HCT116 (cell line): ENCODE measurements at regions not wholly inside any gene's neighbourhood (a gene's known extent, or its start where the extent isn't known, plus 50 kb on each side); places are given as distances from the start of the nearest gene placed in this dataset.

ENCODE experiments used
- ATAC-seq: fragments of 200-7000 bp; cut with Tn5 transposase; 2 replicates; pipeline ENCODE4 v1.9.1; 2020; ENCODE audit warnings: mild to moderate bottlenecking, moderate library complexity
- BruUV-seq: library from RNA; stranded (reverse); fragments of 400-500 nt; replicated peaks from 2 replicates; lab custom pipeline; 2021; lab: Mats Ljungman, UMichigan
- CTCF ChIA-PET: fragments of 300-600 bp; sonication (Branson Sonifier 250); formaldehyde crosslinking; loops from one replicate; lab custom pipeline; 2021; ENCODE audit warnings: antibody characterized with exemption; lab: Charles Lee
- POLR2A ChIA-PET: fragments of 300-600, 350-600 bp; sonication (Branson Sonifier 250); formaldehyde crosslinking; loops from one replicate; lab custom pipeline; 2021; ENCODE audit warnings: antibody characterized with exemption; lab: Charles Lee
- RAD21 ChIA-PET, 2 experiments: fragments of 300-600 bp; sonication (Branson Sonifier 250); formaldehyde crosslinking; loops; one replicate each; lab custom pipeline; 2023; ENCODE audit warnings: low total read pairs in 2 of 2; ENCODE audit not compliant: uncharacterized antibody in 2 of 2, unreplicated experiment in 2 of 2, low non-redundant PET in 1 of 2; lab: Charles Lee
- DNase-seq: peaks from one replicate; pipeline ENCODE4 v3.0.0-alpha.2; 2010; ENCODE audit warnings: low read depth, low spot score
- H2AFZ ChIP-seq: fragments of 200-600 bp; shearing (Covaris generic), sonication (generic); 2 replicates; pipeline ENCODE4 v1.6.1; 2017; ENCODE audit warnings: low read depth, mixed run types, mixed read lengths, antibody characterized with exemption, low read length; ENCODE audit not compliant: poor library complexity, severe bottlenecking
- H3K27ac ChIP-seq: 2 replicates; pipeline ENCODE4 v1.5.1; 2012; ENCODE audit warnings: low read depth, low read length
- H3K27me3 ChIP-seq: fragments of 200-600 bp; sonication (generic); 2 replicates; pipeline ENCODE4 v1.6.1; 2016; ENCODE audit warnings: mixed run types, low read length, mixed read lengths; ENCODE audit not compliant: insufficient read depth
- H3K36me3 ChIP-seq, 2 experiments: fragments of 200-500 bp in 1 of 2; fragments of 200-600 bp in 1 of 2; sonication (Bioruptor generic) in 1 of 2; sonication (generic) in 1 of 2; 2 replicates each; pipeline versions ENCODE4 v1.5.1 to v1.6.1; 2014 to 2016; ENCODE audit warnings: low read length in 2 of 2, inconsistent platforms in 1 of 2, mixed read lengths in 1 of 2, mixed run types in 1 of 2; ENCODE audit not compliant: insufficient read depth in 2 of 2, control insufficient read depth in 1 of 2
- H3K4me1 ChIP-seq, 2 experiments: fragments of 200-600 bp in 1 of 2; sonication (generic) in 1 of 2; 2 replicates each; pipeline versions ENCODE4 v1.5.1 to v1.6.1; 2012 to 2017; ENCODE audit warnings: low read length in 2 of 2, inconsistent platforms in 1 of 2, mild to moderate bottlenecking in 1 of 2, mixed read lengths in 1 of 2, mixed run types in 1 of 2, moderate library complexity in 1 of 2; ENCODE audit not compliant: insufficient read depth in 2 of 2, control insufficient read depth in 1 of 2
- H3K4me2 ChIP-seq: fragments of 200-600 bp; sonication (generic); 2 replicates; pipeline ENCODE4 v1.6.1; 2017; ENCODE audit warnings: mixed run types, low read length, mixed read lengths
- H3K4me3 ChIP-seq, 2 experiments: fragments of 200-600 bp in 1 of 2; sonication (generic) in 1 of 2; replicated peaks in 1 of 2; 2 replicates each; pipeline ENCODE4 v1.5.1; 2011 to 2016; ENCODE audit warnings: low read length in 2 of 2, control low read depth in 1 of 2, low read depth in 1 of 2, mild to moderate bottlenecking in 1 of 2, mixed read lengths in 1 of 2, mixed run types in 1 of 2
- H3K79me2 ChIP-seq: fragments of 200-600 bp; sonication (generic); 2 replicates; pipeline ENCODE4 v1.6.1; 2017; ENCODE audit warnings: mild to moderate bottlenecking, mixed run types, low read length, moderate library complexity, mixed read lengths; ENCODE audit not compliant: insufficient read depth
- H3K9ac ChIP-seq: fragments of 200-600 bp; sonication (generic); 2 replicates; pipeline ENCODE4 v1.6.1; 2016; ENCODE audit warnings: low read length, mixed read lengths
- H3K9me2 ChIP-seq: fragments of 200-600 bp; sonication (generic), shearing (Covaris generic); 2 replicates; pipeline ENCODE4 v1.6.1; 2017; ENCODE audit warnings: mixed run types, mild to moderate bottlenecking, moderate library complexity; ENCODE audit not compliant: insufficient read depth
- H3K9me3 ChIP-seq, 2 experiments: fragments of 200-500 bp in 1 of 2; fragments of 200-600 bp in 1 of 2; sonication (Bioruptor generic) in 1 of 2; sonication (generic) in 1 of 2; 2 replicates each; pipeline ENCODE4 v1.6.1; 2014 to 2017; ENCODE audit warnings: low read length in 2 of 2, mixed read lengths in 2 of 2, inconsistent platforms in 1 of 2, low read depth in 1 of 2, mild to moderate bottlenecking in 1 of 2, mixed run types in 1 of 2, moderate library complexity in 1 of 2; ENCODE audit not compliant: control insufficient read depth in 1 of 2, insufficient read depth in 1 of 2
- H4K20me1 ChIP-seq: fragments of 200-600 bp; sonication (generic), shearing (Covaris generic); 2 replicates; pipeline ENCODE4 v1.6.1; 2017; ENCODE audit warnings: mixed run types, mild to moderate bottlenecking, moderate library complexity; ENCODE audit not compliant: insufficient read depth
- EZH2 ChIP-seq: fragments of 200-600 bp; sonication (generic); IDR thresholded peaks from 2 replicates; pipeline ENCODE4 v1.6.1; 2017; ENCODE audit warnings: antibody characterized with exemption, mixed run types
- RAD21 ChIP-seq: IDR thresholded peaks from 2 replicates; pipeline ENCODE4 v1.6.1; 2012; ENCODE audit warnings: low read depth, mild to moderate bottlenecking
- ZNF274 ChIP-seq: fragments of 200-500 bp; sonication (Bioruptor generic); IDR thresholded peaks from 2 replicates; pipeline ENCODE4 v1.6.1; 2014; ENCODE audit warnings: mild to moderate bottlenecking, low read depth, low read length, inconsistent platforms
- intact Hi-C: fragments of 100-400 bp; cut with micrococcal nuclease; formaldehyde crosslinking; loops from 2 replicates; pipeline ENCODE4 v1.10.0; 2022
- TF ChIP-seq, protein P1 (sequence below), 3 experiments: fragments of 200-600 bp in 1 of 3; sonication (generic) in 1 of 3; IDR thresholded peaks in 2 of 3; conservative IDR thresholded peaks in 1 of 3; 2 replicates each; pipeline ENCODE4 v1.5.1; 2012 to 2017; ENCODE audit warnings: low read depth in 2 of 3, low read length in 2 of 3, antibody characterized with exemption in 1 of 3, borderline replicate concordance in 1 of 3, control low read depth in 1 of 3, mild to moderate bottlenecking in 1 of 3, mixed read lengths in 1 of 3, mixed run types in 1 of 3, moderate library complexity in 1 of 3; ENCODE audit not compliant: insufficient read depth in 1 of 3

GRCh38 chr5:179404321-179405053 lies 59.2 kb upstream of the ADAMTS2 start:
- no peak overlapping the region for H3K9ac ChIP-seq
- H3K9me3 ChIP-seq = peaks cover 7 to 13% of the 10 kb centered on the region in 2 experiments; a peak in 2 of 4 replicates
- no peaks in the 10 kb centered on the region for H3K4me1 ChIP-seq
- H4K20me1 ChIP-seq = no peaks in the 10 kb centered on the region
- intact Hi-C loops = loop anchor here (1.0 kb wide), 1 partner anchor 237 kb away; no protein-coding TSS in a partner anchor
- ATAC-seq (peak; percentile 72), DNase-seq (no peak)
- no peaks in the 10 kb centered on the region; the same call in 1 of the 2 replicates for H3K9me2 ChIP-seq
- ChIA-PET POLR2A (no interaction called here), RAD21 (interaction anchor here in 1 of 2 experiments (0.9 kb wide), 1 partner anchor 89 kb away, joined by 3 read pairs; no protein-coding TSS in a partner anchor), CTCF (interaction anchor here (0.8 to 1.8 kb wide), 2 partner anchors 9 to 238 kb away, joined by 3 to 21 read pairs; no protein-coding TSS in a partner anchor)
- no peaks in the 10 kb centered on the region for H3K36me3 ChIP-seq
- no peak overlapping the region for H2AFZ ChIP-seq
- H3K79me2 ChIP-seq = no peaks in the 10 kb centered on the region
- TF ChIP-seq RAD21 = peak; percentile 66
- TF ChIP-seq, protein P1, sequence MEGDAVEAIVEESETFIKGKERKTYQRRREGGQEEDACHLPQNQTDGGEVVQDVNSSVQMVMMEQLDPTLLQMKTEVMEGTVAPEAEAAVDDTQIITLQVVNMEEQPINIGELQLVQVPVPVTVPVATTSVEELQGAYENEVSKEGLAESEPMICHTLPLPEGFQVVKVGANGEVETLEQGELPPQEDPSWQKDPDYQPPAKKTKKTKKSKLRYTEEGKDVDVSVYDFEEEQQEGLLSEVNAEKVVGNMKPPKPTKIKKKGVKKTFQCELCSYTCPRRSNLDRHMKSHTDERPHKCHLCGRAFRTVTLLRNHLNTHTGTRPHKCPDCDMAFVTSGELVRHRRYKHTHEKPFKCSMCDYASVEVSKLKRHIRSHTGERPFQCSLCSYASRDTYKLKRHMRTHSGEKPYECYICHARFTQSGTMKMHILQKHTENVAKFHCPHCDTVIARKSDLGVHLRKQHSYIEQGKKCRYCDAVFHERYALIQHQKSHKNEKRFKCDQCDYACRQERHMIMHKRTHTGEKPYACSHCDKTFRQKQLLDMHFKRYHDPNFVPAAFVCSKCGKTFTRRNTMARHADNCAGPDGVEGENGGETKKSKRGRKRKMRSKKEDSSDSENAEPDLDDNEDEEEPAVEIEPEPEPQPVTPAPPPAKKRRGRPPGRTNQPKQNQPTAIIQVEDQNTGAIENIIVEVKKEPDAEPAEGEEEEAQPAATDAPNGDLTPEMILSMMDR (IDR thresholded peaks at IDR 0.05 in 2 of 3, conservative IDR thresholded peaks at IDR 0.05 in 1 of 3; ENCODE audit: borderline replicate concordance in 1 of 3, insufficient read depth in 1 of 3, low read depth in 2 of 3, low read length in 2 of 3) = peak; percentile 32 to 39 (median 39); a peak in 5 of 6 replicates
- TF ChIP-seq EZH2 = no peak
- no peak for TF ChIP-seq ZNF274
- H3K27ac ChIP-seq = no peak overlapping the region
- no peaks in the 10 kb centered on the region for H3K27me3 ChIP-seq
- H3K4me2 ChIP-seq = no peak overlapping the region
- no peak overlapping the region for H3K4me3 ChIP-seq
- no TSS peak for BruUV-seq
